ENCODE measurements at regions not wholly inside any gene's neighbourhood (a gene's known extent, or its start where the extent isn't known, plus 50 kb on each side); places are given as distances from the start of the nearest gene placed in this dataset.
A peak's percentile ranks its signal among the peaks of the same experiment; 100 is the strongest.

- no peak for DNase-seq
Observed at GRCh38 chr3:41053220-41053619, 146.1 kb upstream of the CTNNB1 start.

- no peak for DNase-seq
Observed at GRCh38 chr3:41060106-41060505, 139.2 kb upstream of the CTNNB1 start.

- DNase-seq = no peak
Observed at GRCh38 chr3:41064070-41064469, 135.2 kb upstream of the CTNNB1 start.

GRCh38 chr3:41064526-41064925, 134.8 kb upstream of the CTNNB1 start:
- no peak for DNase-seq

GRCh38 chr3:41065340-41065739, 134.0 kb upstream of the CTNNB1 start:
- DNase-seq = no peak

GRCh38 chr3:41073190-41073589, 126.1 kb upstream of the CTNNB1 start:
- no peak for DNase-seq

GRCh38 chr3:41075975-41076374, 123.3 kb upstream of the CTNNB1 start:
- DNase-seq = no peak

- DNase-seq = no peak
Observed at GRCh38 chr3:41076399-41076798, 122.9 kb upstream of the CTNNB1 start.

- no peak for DNase-seq
Observed at GRCh38 chr3:41080141-41080540, 119.2 kb upstream of the CTNNB1 start.

- DNase-seq = no peak
Observed at GRCh38 chr3:41088882-41089281, 110.4 kb upstream of the CTNNB1 start.

- no peak for DNase-seq
Observed at GRCh38 chr3:41089566-41089965, 109.7 kb upstream of the CTNNB1 start.

- DNase-seq = no peak
Observed at GRCh38 chr3:41092844-41093243, 106.5 kb upstream of the CTNNB1 start.

GRCh38 chr3:41093476-41093875, 105.8 kb upstream of the CTNNB1 start:
- no peak for DNase-seq

GRCh38 chr3:41094351-41094750, 105.0 kb upstream of the CTNNB1 start:
- DNase-seq = no peak

- no peak for DNase-seq
Observed at GRCh38 chr3:41095702-41096101, 103.6 kb upstream of the CTNNB1 start.

GRCh38 chr3:41097896-41098496, 101.3 kb upstream of the CTNNB1 start:
- DNase-seq = no peak

GRCh38 chr3:41101231-41101630, 98.1 kb upstream of the CTNNB1 start:
- DNase-seq = no peak

- peak; percentile 50 for DNase-seq
Observed at GRCh38 chr3:41102053-41102556, 97.2 kb upstream of the CTNNB1 start.

GRCh38 chr3:41102750-41103149, 96.6 kb upstream of the CTNNB1 start:
- DNase-seq = no peak

GRCh38 chr3:41103200-41103599, 96.1 kb upstream of the CTNNB1 start:
- no peak for DNase-seq

- DNase-seq = no peak
Observed at GRCh38 chr3:41104147-41104546, 95.2 kb upstream of the CTNNB1 start.

GRCh38 chr3:41106691-41107090, 92.6 kb upstream of the CTNNB1 start:
- no peak for DNase-seq

- DNase-seq = no peak
Observed at GRCh38 chr3:41111011-41111410, 88.3 kb upstream of the CTNNB1 start.

- DNase-seq = no peak
Observed at GRCh38 chr3:41112466-41112865, 86.8 kb upstream of the CTNNB1 start.

GRCh38 chr3:41115069-41115468, 84.2 kb upstream of the CTNNB1 start:
- no peak for DNase-seq
